ENCODE measurements at regions not wholly inside any gene's neighbourhood (a gene's known extent, or its start where the extent isn't known, plus 50 kb on each side); places are given as distances from the start of the nearest gene placed in this dataset.

DNA sequence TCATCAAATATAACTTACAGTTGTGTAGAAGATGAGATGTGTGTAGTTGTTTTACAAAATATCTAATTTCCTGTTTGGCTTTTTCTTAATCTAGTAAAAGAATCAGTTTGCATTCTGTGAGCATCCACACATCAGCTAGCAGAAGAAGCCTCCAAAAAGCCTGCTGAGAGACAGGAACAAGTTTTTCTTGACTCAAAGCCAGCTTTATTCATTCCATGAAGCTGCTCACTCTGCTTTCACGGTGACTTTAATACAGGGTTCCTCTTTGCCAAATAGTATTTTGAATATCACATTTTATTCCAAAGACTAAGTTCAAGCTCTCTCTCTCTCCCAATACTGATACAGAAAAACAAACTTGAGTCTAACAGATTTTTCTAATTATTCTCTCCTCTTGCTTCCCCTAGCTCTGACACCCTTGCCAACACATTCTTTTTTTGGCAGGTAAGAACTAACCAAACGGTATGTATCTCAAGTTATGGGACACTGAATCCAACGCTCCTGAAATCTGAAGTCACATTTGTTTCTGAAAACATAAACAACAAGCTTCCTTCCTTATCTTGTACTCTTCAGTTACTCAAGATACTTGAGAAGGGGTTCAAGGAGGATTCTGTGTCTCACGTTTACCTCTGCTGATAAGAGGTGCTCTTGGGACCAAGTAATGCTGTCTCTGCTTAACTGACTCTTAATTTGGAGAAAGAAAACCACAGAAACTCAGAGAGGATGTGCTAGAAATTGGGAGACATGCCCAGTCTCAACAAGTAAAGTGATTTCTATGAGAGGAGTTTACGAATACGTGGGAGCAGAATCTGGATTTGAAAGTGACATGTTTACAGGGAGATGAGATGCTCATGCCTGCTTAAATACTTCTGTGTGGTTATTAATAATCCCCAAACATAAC lies 184.2 kb upstream of the SPTLC3 start:
- no peaks in the 10 kb centered on the region for H3K27me3 ChIP-seq
- DNase-seq (ENCODE audit: low spot score in 2 of 2) = no peak
- H3K4me1 ChIP-seq = peaks cover 0 to 6% (median 0%) of the 10 kb centered on the region in 4 donors
- no peaks in the 10 kb centered on the region for H3K36me3 ChIP-seq
- TF ChIP-seq EP300 (IDR thresholded peaks at IDR 0.05) = no peak
- no peak for TF ChIP-seq CTCF (IDR thresholded peaks at IDR 0.05)
- TF ChIP-seq POLR2A (IDR thresholded peaks at IDR 0.05) = no peak
- H3K4me3 ChIP-seq = no peak overlapping the region
- H3K9me3 ChIP-seq = no peaks in the 10 kb centered on the region
- WGBS, 2 donors = 44 to 53% methylated on average over 6 of the region's 6 CpGs
- no peak overlapping the region for H3K27ac ChIP-seq

GRCh38 chr20:12825226-12825595 lies 183.6 kb upstream of the SPTLC3 start:
- Histone ChIP-seq H3K4me3 (no peak overlapping the region), H3K27me3 (no peaks in the 10 kb centered on the region), H3K27ac (no peak overlapping the region), H3K9me3 (no peaks in the 10 kb centered on the region), H3K36me3 (no peaks in the 10 kb centered on the region), H3K4me1 (peaks cover 0 to 6% (median 0%) of the 10 kb centered on the region in 4 donors)
- no peak for TF ChIP-seq CTCF (IDR thresholded peaks at IDR 0.05)
- no peak for TF ChIP-seq POLR2A (IDR thresholded peaks at IDR 0.05)
- TF ChIP-seq EP300 (IDR thresholded peaks at IDR 0.05) = no peak
- WGBS, 2 donors = 81 to 82% methylated on average over 6 of the region's 6 CpGs
- DNase-seq (ENCODE audit: low spot score in 2 of 2) = no peak

GRCh38 chr20:12827816-12828385 lies 180.9 kb upstream of the SPTLC3 start:
- WGBS, 2 donors = 30 to 32% methylated on average over 2 of the region's 2 CpGs
- Histone ChIP-seq H3K36me3 (no peaks in the 10 kb centered on the region), H3K4me3 (no peak overlapping the region)

GRCh38 chr20:12829170-12829569 lies 179.6 kb upstream of the SPTLC3 start:
- no peak for DNase-seq (ENCODE audit: low spot score in 2 of 2)
- Histone ChIP-seq H3K27me3 (no peaks in the 10 kb centered on the region), H3K27ac (no peak overlapping the region), H3K9me3 (no peaks in the 10 kb centered on the region), H3K4me1 (peaks cover 0 to 2% (median 0%) of the 10 kb centered on the region in 4 donors), H3K4me3 (no peak overlapping the region), H3K36me3 (no peaks in the 10 kb centered on the region)
- WGBS, 2 donors = 59 to 65% methylated on average over 5 of the region's 5 CpGs
- TF ChIP-seq CTCF (IDR thresholded peaks at IDR 0.05) = no peak
- TF ChIP-seq EP300 (IDR thresholded peaks at IDR 0.05) = no peak
- TF ChIP-seq POLR2A (IDR thresholded peaks at IDR 0.05) = no peak

More at GRCh38 chr20:12827816-12828385, 180.9 kb upstream of the SPTLC3 start:
- Histone ChIP-seq H3K27ac (no peak overlapping the region), H3K4me1 (peaks cover 0 to 6% (median 0%) of the 10 kb centered on the region in 4 donors), H3K9me3 (no peaks in the 10 kb centered on the region), H3K27me3 (no peaks in the 10 kb centered on the region)
- DNase-seq (ENCODE audit: low spot score in 2 of 2) = no peak
- TF ChIP-seq EP300 (IDR thresholded peaks at IDR 0.05) = no peak
- TF ChIP-seq CTCF (IDR thresholded peaks at IDR 0.05) = no peak
- no peak for TF ChIP-seq POLR2A (IDR thresholded peaks at IDR 0.05)

DNA sequence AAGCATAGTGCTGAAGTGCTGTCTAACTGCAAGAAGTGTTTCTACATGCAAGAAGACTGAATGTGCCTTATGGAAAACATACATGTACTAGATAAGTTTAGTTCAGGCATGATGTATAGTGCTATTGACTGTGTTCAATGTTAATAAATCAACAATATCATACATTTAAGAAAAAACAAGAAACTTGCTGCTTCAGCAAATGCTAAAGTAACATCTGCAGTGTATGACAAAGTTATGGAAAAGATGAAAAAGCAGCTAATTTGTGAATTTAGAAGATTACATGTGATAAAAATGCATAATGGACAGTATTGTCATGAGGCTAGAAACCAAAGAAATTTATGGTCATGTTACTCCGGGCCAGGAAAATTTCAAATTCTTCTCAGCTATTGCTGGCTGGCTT lies 174.9 kb upstream of the SPTLC3 start:
- Histone ChIP-seq H3K4me1 (no peaks in the 10 kb centered on the region), H3K4me3 (no peak overlapping the region), H3K27ac (no peak overlapping the region), H3K9me3 (no peaks in the 10 kb centered on the region), H3K27me3 (no peaks in the 10 kb centered on the region), H3K36me3 (no peaks in the 10 kb centered on the region)
- no peak for DNase-seq (ENCODE audit: low spot score in 2 of 2)
- 11 to 33% methylated on average over 1 of the region's 1 CpG for WGBS, 2 donors
- TF ChIP-seq CTCF (IDR thresholded peaks at IDR 0.05) = no peak
- no peak for TF ChIP-seq POLR2A (IDR thresholded peaks at IDR 0.05)
- TF ChIP-seq EP300 (IDR thresholded peaks at IDR 0.05) = no peak

All from tibial nerve (tissue), 4 donors.